Common myeloid progenitor, CD34-positive (primary cell): ENCODE measurements at regions not wholly inside any gene's neighbourhood (a gene's known extent, or its start where the extent isn't known, plus 50 kb on each side); places are given as distances from the start of the nearest gene placed in this dataset.

ENCODE experiments used
- CTCF ChIA-PET: fragments of 350-600 bp; sonication (Branson Sonifier 250); formaldehyde crosslinking; loops from one replicate; lab custom pipeline; 2021; ENCODE audit warnings: antibody characterized with exemption; lab: Charles Lee
- POLR2A ChIA-PET: fragments of 350-600 bp; sonication (Branson Sonifier 250); formaldehyde crosslinking; loops from one replicate; lab custom pipeline; 2021; ENCODE audit warnings: antibody characterized with exemption; lab: Charles Lee
- DNase-seq, 3 donors: peaks; one replicate each; pipeline versions ENCODE4 v3.0.0 to v3.0.0-alpha.2; 2013
- H3K27ac ChIP-seq, 2 experiments: 1 replicate in 1 of 2; 2 replicates in 1 of 2; pipeline ENCODE4 v1.7.0; 2013; ENCODE audit warnings: inconsistent platforms in 2 of 2, low read length in 2 of 2, mild to moderate bottlenecking in 2 of 2, low read depth in 1 of 2, moderate library complexity in 1 of 2; ENCODE audit not compliant: severe bottlenecking in 2 of 2, insufficient read depth in 1 of 2, poor library complexity in 1 of 2
- H3K27me3 ChIP-seq, 5 experiments: replicated peaks in 2 of 5; 1 replicate in 3 of 5; 2 replicates in 2 of 5; pipeline versions ENCODE4 v1.6.1 to v1.7.0; 2013; ENCODE audit warnings: low read length in 4 of 5, mild to moderate bottlenecking in 2 of 5, moderate library complexity in 2 of 5, inconsistent platforms in 1 of 5; ENCODE audit not compliant: insufficient read depth in 5 of 5, control insufficient read depth in 4 of 5
- H3K36me3 ChIP-seq, 4 experiments: 1 replicate in 2 of 4; 2 replicates in 2 of 4; pipeline versions ENCODE4 v1.6.1 to v1.7.0; 2013; ENCODE audit warnings: low read length in 3 of 4, control low read depth in 1 of 4, mild to moderate bottlenecking in 1 of 4; ENCODE audit not compliant: control insufficient read depth in 4 of 4, insufficient read depth in 4 of 4
- H3K4me1 ChIP-seq, 4 experiments: 1 replicate in 3 of 4; 2 replicates in 1 of 4; pipeline versions ENCODE4 v1.6.1 to v1.7.1; 2013; ENCODE audit warnings: low read length in 3 of 4, mild to moderate bottlenecking in 3 of 4, control low read depth in 1 of 4, inconsistent platforms in 1 of 4, moderate library complexity in 1 of 4; ENCODE audit not compliant: control insufficient read depth in 4 of 4, insufficient read depth in 4 of 4; ENCODE audit errors: control extremely low read depth in 1 of 4
- H3K4me3 ChIP-seq, 7 experiments: 1 replicate in 4 of 7; 2 replicates in 3 of 7; pipeline versions ENCODE4 v1.5.1 to v1.7.0; 2013; ENCODE audit warnings: mild to moderate bottlenecking in 7 of 7, low read length in 6 of 7, moderate library complexity in 6 of 7, inconsistent platforms in 2 of 7, low read depth in 2 of 7, control low read depth in 1 of 7; ENCODE audit not compliant: insufficient read depth in 4 of 7, control insufficient read depth in 1 of 7; ENCODE audit errors: extremely low read depth in 1 of 7
- H3K9me3 ChIP-seq, 5 experiments: 1 replicate in 4 of 5; 2 replicates in 1 of 5; pipeline versions ENCODE4 v1.6.1 to v1.7.1; 2013; ENCODE audit warnings: low read length in 4 of 5, mild to moderate bottlenecking in 2 of 5, inconsistent platforms in 1 of 5, low read depth in 1 of 5, moderate library complexity in 1 of 5; ENCODE audit not compliant: control insufficient read depth in 4 of 5, insufficient read depth in 2 of 5; ENCODE audit errors: control extremely low read depth in 1 of 5
- WGBS: methylation state at CpG from one replicate; pipeline ENCODE4 v1.1.5; 2013; ENCODE audit not compliant: insufficient coverage; 5-methylcytosine and 5-hydroxymethylcytosine counted together

- ChIA-PET CTCF (interaction anchor here (1.2 kb wide), 1 partner anchor 11 kb away, joined by 3 read pairs; no protein-coding TSS in a partner anchor), POLR2A (no interaction called here)
- peaks cover 0 to 2% (median 0%) of the 10 kb centered on the region in 5 experiments for H3K9me3 ChIP-seq
- no peaks in the 10 kb centered on the region for H3K4me1 ChIP-seq
- no peak overlapping the region for H3K4me3 ChIP-seq
- 88% methylated on average over 2 of the region's 3 CpGs for WGBS
- no peak for DNase-seq
- no peaks in the 10 kb centered on the region for H3K36me3 ChIP-seq
- H3K27ac ChIP-seq, result no peak overlapping the region
- no peaks in the 10 kb centered on the region for H3K27me3 ChIP-seq
Observed at GRCh38 chr10:78589687-78590086, 479.1 kb upstream of the ZMIZ1 start.

- ChIA-PET POLR2A (no interaction called here), CTCF (no interaction called here)
- Histone ChIP-seq H3K36me3 (no peaks in the 10 kb centered on the region), H3K27ac (no peak overlapping the region), H3K4me3 (no peak overlapping the region), H3K9me3 (peaks cover 0 to 2% (median 0%) of the 10 kb centered on the region in 5 experiments), H3K4me1 (no peaks in the 10 kb centered on the region), H3K27me3 (no peaks in the 10 kb centered on the region)
- DNase-seq, result no peak
- WGBS, result no CpG with 5 or more reads among the region's 2 CpGs
Observed at GRCh38 chr10:78591066-78591465, 477.7 kb upstream of the ZMIZ1 start.

GRCh38 chr10:78594559-78595268 lies 474.1 kb upstream of the ZMIZ1 start:
- ChIA-PET CTCF (no interaction called here), POLR2A (no interaction called here)
- no peak for DNase-seq
- Histone ChIP-seq H3K9me3 (peaks cover 0 to 2% (median 0%) of the 10 kb centered on the region in 5 experiments), H3K27me3 (no peaks in the 10 kb centered on the region), H3K4me1 (no peaks in the 10 kb centered on the region), H3K36me3 (no peaks in the 10 kb centered on the region), H3K27ac (no peak overlapping the region), H3K4me3 (no peak overlapping the region)
- WGBS, result 67% methylated on average over 3 of the region's 7 CpGs

GRCh38 chr10:78595269-78595619 lies 473.5 kb upstream of the ZMIZ1 start:
- Histone ChIP-seq H3K9me3 (no peaks in the 10 kb centered on the region), H3K27ac (no peak overlapping the region), H3K4me3 (no peak overlapping the region), H3K4me1 (no peaks in the 10 kb centered on the region), H3K27me3 (no peaks in the 10 kb centered on the region), H3K36me3 (no peaks in the 10 kb centered on the region)
- no peak for DNase-seq
- ChIA-PET CTCF (no interaction called here), POLR2A (no interaction called here)
- WGBS, result 45% methylated on average over 2 of the region's 5 CpGs

- H3K36me3 ChIP-seq, result no peaks in the 10 kb centered on the region
- no peaks in the 10 kb centered on the region for H3K9me3 ChIP-seq
- DNase-seq, result no peak
- 45% methylated on average over 2 of the region's 2 CpGs for WGBS
- no peaks in the 10 kb centered on the region for H3K27me3 ChIP-seq
- CTCF ChIA-PET, result no interaction called here
- H3K27ac ChIP-seq, result no peak overlapping the region
- POLR2A ChIA-PET, result interaction anchor here (0.6 kb wide), 1 partner anchor 38 kb away, joined by 3 read pairs; no protein-coding TSS in a partner anchor
- no peaks in the 10 kb centered on the region for H3K4me1 ChIP-seq
- H3K4me3 ChIP-seq, result no peak overlapping the region
Observed at GRCh38 chr10:78596556-78596955, 472.2 kb upstream of the ZMIZ1 start.

GRCh38 chr10:78597796-78598555 lies 470.8 kb upstream of the ZMIZ1 start:
- POLR2A ChIA-PET, result no interaction called here
- 96% methylated on average over 11 of the region's 11 CpGs for WGBS
- CTCF ChIA-PET, result no interaction called here

GRCh38 chr10:78599122-78599853 lies 469.5 kb upstream of the ZMIZ1 start:
- POLR2A ChIA-PET, result no interaction called here

More at GRCh38 chr10:78597796-78598555, 470.8 kb upstream of the ZMIZ1 start:
- H3K4me1 ChIP-seq, result no peaks in the 10 kb centered on the region
- H3K27ac ChIP-seq, result no peak overlapping the region
- no peak for DNase-seq
- H3K9me3 ChIP-seq, result no peaks in the 10 kb centered on the region
- H3K27me3 ChIP-seq, result no peaks in the 10 kb centered on the region
- H3K36me3 ChIP-seq, result no peaks in the 10 kb centered on the region
- no peak overlapping the region for H3K4me3 ChIP-seq

More at GRCh38 chr10:78599122-78599853, 469.5 kb upstream of the ZMIZ1 start:
- H3K27me3 ChIP-seq, result no peaks in the 10 kb centered on the region
- WGBS, result 100% methylated on average over 1 of the region's 3 CpGs
- H3K9me3 ChIP-seq, result no peaks in the 10 kb centered on the region
- H3K4me1 ChIP-seq, result no peaks in the 10 kb centered on the region
- no peak overlapping the region for H3K4me3 ChIP-seq
- no peak overlapping the region for H3K27ac ChIP-seq
- no peak for DNase-seq
- H3K36me3 ChIP-seq, result no peaks in the 10 kb centered on the region
- CTCF ChIA-PET, result no interaction called here
